Aorta (tissue), 5 donors: ENCODE measurements at regions not wholly inside any gene's neighbourhood (a gene's known extent, or its start where the extent isn't known, plus 50 kb on each side); places are given as distances from the start of the nearest gene placed in this dataset.

Experiments
- ATAC-seq: fragments of 200-7000 bp; cut with Tn5 transposase; one replicate; pipeline ENCODE4 v1.9.1; 2022; ENCODE audit warnings: moderate library complexity; ENCODE audit not compliant: low FRiP score
- DNase-seq, 2 donors: peaks; one replicate each; pipeline ENCODE4 v3.0.0-alpha.2; 2020
- H3K27ac ChIP-seq, 2 donors: one replicate each; pipeline ENCODE4 v1.5.1; 2013; ENCODE audit warnings: low read length in 2 of 2, mild to moderate bottlenecking in 2 of 2, moderate library complexity in 2 of 2, control low read depth in 1 of 2, inconsistent platforms in 1 of 2, low read depth in 1 of 2
- H3K27me3 ChIP-seq, 2 donors: one replicate each; pipeline ENCODE4 v1.6.1; 2013; ENCODE audit warnings: control low read depth in 1 of 2, low read length in 1 of 2, mild to moderate bottlenecking in 1 of 2, moderate library complexity in 1 of 2; ENCODE audit not compliant: insufficient read depth in 2 of 2, control insufficient read depth in 1 of 2
- H3K36me3 ChIP-seq, 2 donors: one replicate each; pipeline ENCODE4 v1.6.1; 2013; ENCODE audit warnings: control low read depth in 1 of 2, low read length in 1 of 2, mild to moderate bottlenecking in 1 of 2; ENCODE audit not compliant: insufficient read depth in 2 of 2, control insufficient read depth in 1 of 2
- H3K4me1 ChIP-seq, 2 donors: one replicate each; pipeline ENCODE4 v1.6.1; 2013; ENCODE audit warnings: low read length in 2 of 2, control low read depth in 1 of 2, mild to moderate bottlenecking in 1 of 2, moderate library complexity in 1 of 2; ENCODE audit not compliant: insufficient read depth in 2 of 2, control insufficient read depth in 1 of 2
- H3K4me3 ChIP-seq, 2 donors: one replicate each; pipeline ENCODE4 v1.5.1; 2013; ENCODE audit warnings: low read length in 2 of 2, control low read depth in 1 of 2, mild to moderate bottlenecking in 1 of 2
- H3K9me3 ChIP-seq: one replicate; pipeline ENCODE4 v1.6.1; 2013; ENCODE audit warnings: mild to moderate bottlenecking, low read length; ENCODE audit not compliant: control insufficient read depth
- WGBS, 2 donors: extraction: QIAGEN DNeasy Blood & Tissue Kit; methylation state at CpG; one replicate each; pipeline ENCODE4 v1.1.7; 2013; 5-methylcytosine and 5-hydroxymethylcytosine counted together
- intact Hi-C, 2 donors: fragments of 100-400 bp; cut with DNase I; formaldehyde crosslinking; loops; one replicate each; pipeline versions ENCODE4 v1.14.2 to v1.15.0; 2022
- donor health status: healthy with polysubstance abuse.
- donor health status: Bipolar disorder and iron deficiency.
- donor health status: DM: no; HTN: no; CAD: no.
- donor health status: DM: no; HTN: no; CAD: no.
- donor health status: DM: yes; HTN: yes; CAD: no.

GRCh38 chr12:18008642-18009041, 81.4 kb downstream of the RERGL start:
- H3K27ac ChIP-seq: no peak overlapping the region
- ATAC-seq: no peak
- H3K9me3 ChIP-seq: no peaks in the 10 kb centered on the region
- intact Hi-C loops: no loop called here
- H3K36me3 ChIP-seq: no peaks in the 10 kb centered on the region
- no peaks in the 10 kb centered on the region for H3K4me1 ChIP-seq
- no peaks in the 10 kb centered on the region for H3K27me3 ChIP-seq
- DNase-seq: no peak
- H3K4me3 ChIP-seq: no peak overlapping the region

GRCh38 chr12:17999174-17999801, 90.7 kb downstream of the RERGL start:
- intact Hi-C loops: no loop called here
- no peak overlapping the region for H3K27ac ChIP-seq
- ATAC-seq: no peak
- WGBS, 2 donors: 70 to 75% methylated on average over 2 of the region's 2 CpGs
- H3K4me3 ChIP-seq: no peak overlapping the region
- no peaks in the 10 kb centered on the region for H3K27me3 ChIP-seq
- no peaks in the 10 kb centered on the region for H3K36me3 ChIP-seq
- H3K4me1 ChIP-seq: no peaks in the 10 kb centered on the region
- no peak for DNase-seq
- peaks cover 2% of the 10 kb centered on the region for H3K9me3 ChIP-seq

- Histone ChIP-seq H3K9me3 (no peaks in the 10 kb centered on the region), H3K27me3 (no peaks in the 10 kb centered on the region), H3K4me1 (no peaks in the 10 kb centered on the region), H3K4me3 (no peak overlapping the region), H3K27ac (no peak overlapping the region), H3K36me3 (no peaks in the 10 kb centered on the region)
- intact Hi-C loops: no loop called here
- ATAC-seq: no peak
- 29% methylated on average over 6 of the region's 6 CpGs for WGBS, 2 donors
- DNase-seq: no peak
These were observed 97.9 kb downstream of the RERGL start for GRCh38 chr12:17992002-17992656.

- Histone ChIP-seq H3K27ac (no peak overlapping the region), H3K27me3 (no peaks in the 10 kb centered on the region), H3K9me3 (no peaks in the 10 kb centered on the region), H3K4me3 (no peak overlapping the region), H3K36me3 (no peaks in the 10 kb centered on the region), H3K4me1 (no peaks in the 10 kb centered on the region)
- intact Hi-C loops: no loop called here
- no peak for ATAC-seq
- WGBS, 2 donors: 64 to 65% methylated on average over 3 of the region's 3 CpGs
- DNase-seq: no peak
These were observed 107.4 kb downstream of the RERGL start for GRCh38 chr12:17982556-17982955.

- DNase-seq: no peak
- H3K27me3 ChIP-seq: no peaks in the 10 kb centered on the region
- intact Hi-C loops: no loop called here
- H3K36me3 ChIP-seq: no peaks in the 10 kb centered on the region
- no peak overlapping the region for H3K27ac ChIP-seq
- 47 to 51% methylated on average over 5 of the region's 5 CpGs for WGBS, 2 donors
- H3K9me3 ChIP-seq: no peaks in the 10 kb centered on the region
- no peak overlapping the region for H3K4me3 ChIP-seq
- no peak for ATAC-seq
- no peaks in the 10 kb centered on the region for H3K4me1 ChIP-seq
These were observed 113.8 kb downstream of the RERGL start for GRCh38 chr12:17976202-17976601.

GRCh38 chr12:17975763-17976162, 114.2 kb downstream of the RERGL start:
- H3K27ac ChIP-seq: no peak overlapping the region
- no peaks in the 10 kb centered on the region for H3K36me3 ChIP-seq
- no peaks in the 10 kb centered on the region for H3K9me3 ChIP-seq
- WGBS, 2 donors: 72 to 78% methylated on average over 1 of the region's 1 CpG
- H3K4me1 ChIP-seq: no peaks in the 10 kb centered on the region
- DNase-seq (no peak), ATAC-seq (no peak)
- intact Hi-C loops: no loop called here
- no peaks in the 10 kb centered on the region for H3K27me3 ChIP-seq
- no peak overlapping the region for H3K4me3 ChIP-seq

GRCh38 chr12:17975239-17975638, 114.8 kb downstream of the RERGL start:
- intact Hi-C loops: no loop called here
- H3K4me3 ChIP-seq: no peak overlapping the region
- ATAC-seq (no peak), DNase-seq (no peak)
- no peaks in the 10 kb centered on the region for H3K4me1 ChIP-seq
- H3K9me3 ChIP-seq: no peaks in the 10 kb centered on the region
- H3K27ac ChIP-seq: no peak overlapping the region
- 93% methylated on average over 2 of the region's 2 CpGs for WGBS, 2 donors
- no peaks in the 10 kb centered on the region for H3K36me3 ChIP-seq
- H3K27me3 ChIP-seq: no peaks in the 10 kb centered on the region

GRCh38 chr12:17971850-17972249, 118.1 kb downstream of the RERGL start:
- intact Hi-C loops: no loop called here
- DNase-seq (no peak), ATAC-seq (no peak)
- H3K27ac ChIP-seq: no peak overlapping the region
- H3K27me3 ChIP-seq: no peaks in the 10 kb centered on the region
- H3K9me3 ChIP-seq: no peaks in the 10 kb centered on the region
- no peaks in the 10 kb centered on the region for H3K36me3 ChIP-seq
- H3K4me1 ChIP-seq: no peaks in the 10 kb centered on the region
- WGBS, 2 donors: 70 to 73% methylated on average over 1 of the region's 1 CpG
- no peak overlapping the region for H3K4me3 ChIP-seq

GRCh38 chr12:17954788-17955187, 135.2 kb downstream of the RERGL start:
- no peaks in the 10 kb centered on the region for H3K36me3 ChIP-seq
- DNase-seq: no peak
- H3K4me3 ChIP-seq: no peak overlapping the region
- no peaks in the 10 kb centered on the region for H3K4me1 ChIP-seq
- H3K9me3 ChIP-seq: peaks cover 1% of the 10 kb centered on the region
- no peaks in the 10 kb centered on the region for H3K27me3 ChIP-seq
- no peak overlapping the region for H3K27ac ChIP-seq
- ATAC-seq: no peak
- intact Hi-C loops: no loop called here
- WGBS, 2 donors: 54 to 60% methylated on average over 3 of the region's 3 CpGs
